Endothelial cell of umbilical vein (primary cell): ENCODE measurements at regions not wholly inside any gene's neighbourhood (a gene's known extent, or its start where the extent isn't known, plus 50 kb on each side); places are given as distances from the start of the nearest gene placed in this dataset.

Experiments
- BruUV-seq: library from RNA; stranded (reverse); fragments of 400-500 nt; replicated peaks from 2 replicates; lab custom pipeline; 2021; lab: Mats Ljungman, UMichigan
- CTCF ChIA-PET: fragments of 300-600, 350-600 bp; sonication (Branson Sonifier 250); formaldehyde crosslinking; loops from one replicate; lab custom pipeline; 2021; ENCODE audit warnings: antibody characterized with exemption, inconsistent platforms; lab: Charles Lee
- POLR2A ChIA-PET: fragments of 300-600, 350-600 bp; sonication (Branson Sonifier 250); formaldehyde crosslinking; loops from one replicate; lab custom pipeline; 2021; ENCODE audit warnings: antibody characterized with exemption, inconsistent platforms; lab: Charles Lee
- DNase-seq: peaks from one replicate; pipeline ENCODE4 v3.0.0-alpha.2; 2011; ENCODE audit warnings: low read depth, low spot score
- FAIRE-seq: peaks from 2 replicates; lab custom pipeline; 2011; peaks lifted over from hg19 to GRCh38; lab: Jason Lieb, UNC
- H2AFZ ChIP-seq: 2 replicates; pipeline ENCODE4 v1.6.0; 2012; ENCODE audit warnings: low read depth, low read length, control low read depth, inconsistent platforms
- H3K27ac ChIP-seq: 2 replicates; pipeline ENCODE4 v1.5.1; 2011; ENCODE audit warnings: low read depth, mild to moderate bottlenecking, control low read depth, low read length, moderate library complexity; ENCODE audit not compliant: insufficient read depth
- H3K27me3 ChIP-seq, 2 experiments: 2 replicates each; pipeline versions ENCODE4 v1.6.0 to v1.6.1; 2011; ENCODE audit warnings: low read length in 2 of 2, mixed read lengths in 1 of 2; ENCODE audit not compliant: control insufficient read depth in 2 of 2, insufficient read depth in 2 of 2
- H3K36me3 ChIP-seq, 2 experiments: 2 replicates in 1 of 2; 3 replicates in 1 of 2; pipeline ENCODE4 v1.5.1; 2011; ENCODE audit warnings: low read length in 2 of 2, mild to moderate bottlenecking in 1 of 2, moderate library complexity in 1 of 2; ENCODE audit not compliant: control insufficient read depth in 2 of 2, insufficient read depth in 2 of 2; ENCODE audit errors: extremely low read depth in 1 of 2
- H3K4me1 ChIP-seq: 3 replicates; pipeline ENCODE4 v1.5.1; 2011; ENCODE audit warnings: mild to moderate bottlenecking, low read length; ENCODE audit not compliant: control insufficient read depth, insufficient read depth; ENCODE audit errors: extremely low read depth
- H3K4me2 ChIP-seq: 2 replicates; pipeline ENCODE4 v1.6.1; 2011; ENCODE audit warnings: low read length, control low read depth, mixed read lengths; ENCODE audit not compliant: insufficient read depth
- H3K4me3 ChIP-seq, 3 experiments: fragments of 200-600 bp in 1 of 3; sonication (generic), shearing (Covaris generic) in 1 of 3; replicated peaks in 1 of 3; 2 replicates each; pipeline ENCODE4 v1.5.1; 2011 to 2016; ENCODE audit warnings: control low read depth in 3 of 3, low read length in 3 of 3, mild to moderate bottlenecking in 2 of 3, inconsistent platforms in 1 of 3, low read depth in 1 of 3, moderate library complexity in 1 of 3; ENCODE audit not compliant: insufficient read depth in 1 of 3
- H3K79me2 ChIP-seq: 2 replicates; pipeline ENCODE4 v1.6.0; 2012; ENCODE audit warnings: low read length, inconsistent platforms; ENCODE audit not compliant: control insufficient read depth, insufficient read depth
- H3K9ac ChIP-seq: replicated peaks from 2 replicates; pipeline ENCODE3; 2011; ENCODE audit warnings: low read length, control low read depth; ENCODE audit not compliant: insufficient read depth; ENCODE audit errors: extremely low read depth
- H3K9me1 ChIP-seq: replicated peaks from 3 replicates; pipeline ENCODE4 v1.6.0; 2011; ENCODE audit warnings: mild to moderate bottlenecking, low read length; ENCODE audit not compliant: control insufficient read depth, insufficient read depth; ENCODE audit errors: extremely low read depth
- H3K9me3 ChIP-seq: replicated peaks from 2 replicates; pipeline ENCODE4 v1.5.1; 2012; ENCODE audit warnings: low read length, inconsistent platforms; ENCODE audit not compliant: control insufficient read depth, insufficient read depth
- H4K20me1 ChIP-seq: replicated peaks from 2 replicates; pipeline ENCODE3; 2011; ENCODE audit warnings: mild to moderate bottlenecking, low read length; ENCODE audit not compliant: control insufficient read depth, insufficient read depth; ENCODE audit errors: extremely low read depth
- CTCF ChIP-seq, 2 donors: IDR thresholded peaks; 1 replicate in 1 of 2; 2 replicates in 1 of 2; pipeline ENCODE4 v1.5.1; 2011; ENCODE audit warnings: low read length in 2 of 2, mild to moderate bottlenecking in 2 of 2, moderate library complexity in 2 of 2, control low read depth in 1 of 2, inconsistent platforms in 1 of 2, low read depth in 1 of 2; ENCODE audit not compliant: insufficient read depth in 1 of 2; ENCODE audit errors: extremely low read depth in 1 of 2
- FOS ChIP-seq: IDR thresholded peaks from 2 replicates; pipeline ENCODE4 v1.6.1; 2011; ENCODE audit warnings: mild to moderate bottlenecking, low read length, moderate library complexity, borderline replicate concordance; ENCODE audit not compliant: insufficient read depth
- GATA2 ChIP-seq: IDR thresholded peaks from 2 replicates; pipeline ENCODE4 v1.7.0; 2011; ENCODE audit warnings: low read depth, mild to moderate bottlenecking, moderate library complexity, mixed read lengths, low read length; ENCODE audit not compliant: insufficient read length, insufficient read depth
- JUN ChIP-seq: IDR thresholded peaks from 2 replicates; pipeline ENCODE4 v1.6.1; 2011; ENCODE audit warnings: borderline replicate concordance, low read depth; ENCODE audit not compliant: insufficient read length, insufficient read depth
- POLR2A ChIP-seq: IDR thresholded peaks from 2 replicates; pipeline ENCODE4 v1.6.1; 2012; ENCODE audit warnings: low read depth, mild to moderate bottlenecking, control low read depth, low read length
- dilution Hi-C: fragments of 300-500 bp; cut with MboI; formaldehyde crosslinking; loops from one replicate; pipeline ENCODE4 v1.15.0; 2019; ENCODE audit warnings: low sequenced_read_pairs; ENCODE audit not compliant: extremely low pct_ligation_motif_present
- intact Hi-C: fragments of 100-400 bp; cut with micrococcal nuclease; formaldehyde crosslinking; loops from one replicate; pipeline ENCODE4 v1.10.0; 2022

- ChIA-PET POLR2A (no interaction called here), CTCF (no interaction called here)
- Histone ChIP-seq H3K4me3 (no peak overlapping the region), H3K79me2 (no peaks in the 10 kb centered on the region), H3K36me3 (no peaks in the 10 kb centered on the region), H3K9me3 (no peaks in the 10 kb centered on the region), H3K27ac (no peak overlapping the region), H4K20me1 (no peaks in the 10 kb centered on the region), H2AFZ (no peak overlapping the region), H3K9me1 (no peaks in the 10 kb centered on the region), H3K4me1 (no peaks in the 10 kb centered on the region), H3K4me2 (no peak overlapping the region), H3K27me3 (no peaks in the 10 kb centered on the region), H3K9ac (no peak overlapping the region)
- TF ChIP-seq JUN = no peak
- no peak for TF ChIP-seq FOS
- TF ChIP-seq CTCF (IDR thresholded peaks at IDR 0.05; ENCODE audit: extremely low read depth in 1 of 2, insufficient read depth in 1 of 2, low read depth in 1 of 2, low read length in 2 of 2) = no peak
- TF ChIP-seq POLR2A = no peak
- no peak for TF ChIP-seq GATA2
- dilution Hi-C loops = no loop called here
- intact Hi-C loops = no loop called here
- FAIRE-seq (no peak), DNase-seq (no peak)
- no TSS peak for BruUV-seq
Observed at GRCh38 chr22:42321908-42322561, 51.6 kb upstream of the TCF20 start.
